ENCODE measurements at regions not wholly inside any gene's neighbourhood (a gene's known extent, or its start where the extent isn't known, plus 50 kb on each side); places are given as distances from the start of the nearest gene placed in this dataset.

GRCh38 chr2:120884472-120885290 is 149.0 kb downstream of the GLI2 start:
- H3K9ac ChIP-seq = no peak overlapping the region
- no peaks in the 10 kb centered on the region for H3K79me2 ChIP-seq
- no peaks in the 10 kb centered on the region for H3K27me3 ChIP-seq (ENCODE audit: control insufficient read depth, insufficient read depth, low read length)
- H3K36me3 ChIP-seq (ENCODE audit: control insufficient read depth, insufficient read depth, low read length) = no peaks in the 10 kb centered on the region
- H2AFZ ChIP-seq = no peak overlapping the region
- H3K27ac ChIP-seq = no peak overlapping the region
- H3K9me3 ChIP-seq (ENCODE audit: control insufficient read depth, low read length) = no peaks in the 10 kb centered on the region
- H3K4me1 ChIP-seq = no peaks in the 10 kb centered on the region
- no peak overlapping the region for H3K4me2 ChIP-seq (ENCODE audit: low read length)
- no peak overlapping the region for H3K4me3 ChIP-seq (ENCODE audit: low read depth, low read length)
- no peak for TF ChIP-seq CTCF (IDR thresholded peaks at IDR 0.05)

- H3K27ac ChIP-seq = no peak overlapping the region
- H3K4me1 ChIP-seq = no peaks in the 10 kb centered on the region
- TF ChIP-seq CTCF (IDR thresholded peaks at IDR 0.05) = no peak
- H3K4me3 ChIP-seq (ENCODE audit: low read depth, low read length) = no peak overlapping the region
- no peak overlapping the region for H3K9ac ChIP-seq
- no peaks in the 10 kb centered on the region for H3K79me2 ChIP-seq
- H3K27me3 ChIP-seq (ENCODE audit: control insufficient read depth, insufficient read depth, low read length) = no peaks in the 10 kb centered on the region
- H3K4me2 ChIP-seq (ENCODE audit: low read length) = no peak overlapping the region
- no peaks in the 10 kb centered on the region for H3K9me3 ChIP-seq (ENCODE audit: control insufficient read depth, low read length)
- no peak overlapping the region for H2AFZ ChIP-seq
- H3K36me3 ChIP-seq (ENCODE audit: control insufficient read depth, insufficient read depth, low read length) = no peaks in the 10 kb centered on the region
Measured at GRCh38 chr2:120885321-120885720, 149.7 kb downstream of the GLI2 start.

GRCh38 chr2:120885749-120886148 is 150.1 kb downstream of the GLI2 start:
- Histone ChIP-seq H3K9me3 (ENCODE audit: control insufficient read depth, low read length) (no peaks in the 10 kb centered on the region), H3K79me2 (no peaks in the 10 kb centered on the region), H3K4me3 (ENCODE audit: low read depth, low read length) (no peak overlapping the region), H3K36me3 (ENCODE audit: control insufficient read depth, insufficient read depth, low read length) (no peaks in the 10 kb centered on the region), H3K27me3 (ENCODE audit: control insufficient read depth, insufficient read depth, low read length) (no peaks in the 10 kb centered on the region), H3K4me1 (no peaks in the 10 kb centered on the region), H3K27ac (no peak overlapping the region), H3K9ac (no peak overlapping the region), H3K4me2 (ENCODE audit: low read length) (no peak overlapping the region), H2AFZ (no peak overlapping the region)
- TF ChIP-seq CTCF (IDR thresholded peaks at IDR 0.05) = no peak

GRCh38 chr2:120886534-120887319 is 151.1 kb downstream of the GLI2 start:
- Histone ChIP-seq H3K4me2 (ENCODE audit: low read length) (no peak overlapping the region), H3K4me1 (no peaks in the 10 kb centered on the region), H3K27ac (no peak overlapping the region), H3K4me3 (ENCODE audit: low read depth, low read length) (no peak overlapping the region), H3K9ac (no peak overlapping the region), H2AFZ (no peak overlapping the region), H3K36me3 (ENCODE audit: control insufficient read depth, insufficient read depth, low read length) (no peaks in the 10 kb centered on the region), H3K9me3 (ENCODE audit: control insufficient read depth, low read length) (no peaks in the 10 kb centered on the region), H3K27me3 (ENCODE audit: control insufficient read depth, insufficient read depth, low read length) (no peaks in the 10 kb centered on the region), H3K79me2 (no peaks in the 10 kb centered on the region)
- TF ChIP-seq CTCF (IDR thresholded peaks at IDR 0.05) = no peak

Measured in parathyroid adenoma (tissue), 2 donors.